Tongue (tissue), 1 donor: ENCODE measurements at regions not wholly inside any gene's neighbourhood (a gene's known extent, or its start where the extent isn't known, plus 50 kb on each side); places are given as distances from the start of the nearest gene placed in this dataset.

Experiments
- DNase-seq: peaks from one replicate; pipeline ENCODE4 v3.0.0-alpha.2; 2015

- no peak for DNase-seq
Measured at GRCh38 chr10:88172159-88172558, 308.7 kb downstream of the PTEN start.

DNA sequence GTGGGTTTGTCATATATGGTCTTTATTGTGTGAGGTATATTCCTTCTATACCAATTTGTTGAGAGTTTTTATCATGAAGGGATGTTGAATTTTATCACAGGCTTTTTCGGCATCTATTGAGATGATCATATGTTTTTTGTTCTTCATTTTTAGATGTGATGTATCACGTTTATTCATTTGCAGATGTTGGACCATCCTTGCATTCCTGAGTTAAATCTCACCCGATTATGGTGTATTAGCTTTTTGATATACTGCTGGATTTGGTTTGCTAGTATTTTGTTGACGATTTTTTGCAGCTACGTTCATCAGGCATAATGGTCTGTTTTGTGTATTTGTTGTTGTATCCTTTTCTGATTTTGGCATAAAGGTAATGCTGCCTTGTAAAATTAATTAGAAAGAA lies 311.0 kb downstream of the PTEN start:
- no peak for DNase-seq

- DNase-seq = no peak
Measured at GRCh38 chr10:88178758-88179157, 315.3 kb downstream of the PTEN start.

- peak; percentile 36 for DNase-seq
Measured at GRCh38 chr10:88179831-88180230, 316.4 kb downstream of the PTEN start.

- DNase-seq = no peak
Measured at GRCh38 chr10:88181902-88182600, 318.6 kb downstream of the PTEN start.

DNA sequence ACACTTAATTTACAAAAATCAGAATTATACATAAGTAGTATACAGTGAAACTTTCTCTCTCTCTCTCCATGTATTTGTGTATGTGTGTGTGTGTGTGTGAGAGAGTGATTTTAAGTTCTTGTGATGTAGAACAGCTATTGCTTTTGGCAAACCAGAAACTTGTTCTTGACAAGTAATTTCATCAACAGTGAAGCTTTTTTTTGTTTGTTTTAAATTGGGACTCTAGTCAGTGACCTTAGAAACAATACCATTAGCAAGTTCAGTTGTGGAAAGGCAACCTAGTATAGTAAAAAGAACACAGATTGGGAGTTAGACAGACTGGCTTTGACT lies 319.1 kb downstream of the PTEN start:
- DNase-seq = no peak

GRCh38 chr10:88184543-88185297 lies 321.3 kb downstream of the PTEN start:
- DNase-seq = no peak

GRCh38 chr10:88185830-88186229 lies 322.4 kb downstream of the PTEN start:
- no peak for DNase-seq

DNA sequence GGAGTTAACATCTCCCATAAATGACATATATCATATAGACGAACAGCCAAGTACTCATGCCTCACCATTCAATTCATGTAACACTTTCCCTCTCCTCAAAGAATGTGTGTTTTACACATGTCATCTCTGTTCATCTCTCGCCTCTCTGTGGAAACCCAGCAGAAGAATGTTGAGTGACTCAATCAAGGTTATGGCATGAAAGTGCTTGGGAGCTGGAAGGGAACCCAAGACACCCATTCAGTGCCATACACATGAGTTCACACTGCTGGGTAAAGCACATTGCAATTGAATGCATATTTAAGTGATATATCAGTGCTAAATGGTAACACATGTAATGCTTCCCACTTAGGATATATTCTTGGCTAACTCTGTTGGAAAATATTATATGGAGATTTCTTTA lies 322.9 kb downstream of the PTEN start:
- peak; percentile 25 for DNase-seq

GRCh38 chr10:88187472-88187871 lies 324.0 kb downstream of the PTEN start:
- no peak for DNase-seq

DNA sequence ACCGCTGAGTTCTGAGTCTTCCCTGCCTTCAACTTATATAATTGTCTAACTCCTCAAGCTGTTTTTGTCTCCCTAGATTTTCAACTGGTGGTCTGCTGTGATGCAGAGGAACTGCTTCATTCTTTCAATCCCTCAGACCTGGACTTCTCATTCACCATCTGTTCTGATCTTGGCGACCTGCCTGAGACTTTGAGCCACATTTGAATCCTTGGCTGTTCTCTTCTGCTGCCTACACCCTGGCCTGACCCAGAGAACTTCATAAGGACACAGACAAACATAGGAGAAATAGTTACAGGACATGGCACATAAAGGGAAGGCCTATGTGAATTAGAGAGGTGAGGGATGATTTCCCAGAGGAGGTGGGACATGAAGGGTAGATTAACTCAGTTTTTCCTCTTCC lies 326.7 kb downstream of the PTEN start:
- peak; percentile 51 for DNase-seq

GRCh38 chr10:88190540-88191235 lies 327.3 kb downstream of the PTEN start:
- DNase-seq = peak; percentile 68

GRCh38 chr10:88193018-88193417 lies 329.6 kb downstream of the PTEN start:
- no peak for DNase-seq

DNA sequence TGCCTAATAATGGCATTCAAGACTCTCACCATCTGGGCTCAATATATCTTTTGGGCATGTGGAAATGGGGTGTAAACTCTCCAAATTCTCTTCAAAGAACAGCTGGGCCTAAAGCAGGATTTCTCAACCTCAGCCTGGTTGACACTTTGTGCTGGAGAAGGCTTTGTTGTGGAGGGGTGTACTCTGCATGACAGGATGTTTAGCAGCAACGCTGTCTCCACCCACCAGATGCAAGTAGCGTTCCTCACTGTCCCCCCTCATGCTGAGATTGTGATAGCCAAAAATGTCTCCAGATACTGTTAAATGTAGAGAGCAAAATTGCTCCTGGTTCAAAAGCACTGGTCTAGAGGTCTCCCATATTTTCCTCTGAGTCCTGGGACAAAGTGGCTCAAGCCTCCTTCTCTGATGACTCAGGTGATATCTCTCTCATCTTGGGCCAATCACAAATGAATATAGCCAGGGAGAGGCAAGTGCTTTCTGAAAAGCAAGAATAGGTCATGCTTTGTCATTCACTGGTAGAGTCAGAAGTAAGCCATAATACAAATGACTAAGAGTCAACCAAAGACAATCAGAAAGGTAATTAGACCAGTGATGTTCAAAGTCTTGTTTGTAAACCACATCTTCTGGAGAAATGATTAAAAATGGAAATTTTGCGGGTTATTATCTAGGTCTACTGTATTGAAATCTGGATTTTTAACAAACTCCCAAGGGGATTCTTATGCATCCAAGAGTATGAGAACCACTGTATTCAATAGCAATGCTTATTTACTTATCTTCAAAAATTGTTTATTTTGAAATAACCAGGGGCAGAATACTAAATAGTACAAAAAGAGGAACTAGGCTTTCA lies 330.8 kb downstream of the PTEN start:
- no peak for DNase-seq

GRCh38 chr10:88194961-88195367 lies 331.5 kb downstream of the PTEN start:
- DNase-seq = no peak

GRCh38 chr10:88195841-88196240 lies 332.4 kb downstream of the PTEN start:
- DNase-seq = no peak

- peak; percentile 49 for DNase-seq
Measured at GRCh38 chr10:88196291-88196690, 332.9 kb downstream of the PTEN start.

DNA sequence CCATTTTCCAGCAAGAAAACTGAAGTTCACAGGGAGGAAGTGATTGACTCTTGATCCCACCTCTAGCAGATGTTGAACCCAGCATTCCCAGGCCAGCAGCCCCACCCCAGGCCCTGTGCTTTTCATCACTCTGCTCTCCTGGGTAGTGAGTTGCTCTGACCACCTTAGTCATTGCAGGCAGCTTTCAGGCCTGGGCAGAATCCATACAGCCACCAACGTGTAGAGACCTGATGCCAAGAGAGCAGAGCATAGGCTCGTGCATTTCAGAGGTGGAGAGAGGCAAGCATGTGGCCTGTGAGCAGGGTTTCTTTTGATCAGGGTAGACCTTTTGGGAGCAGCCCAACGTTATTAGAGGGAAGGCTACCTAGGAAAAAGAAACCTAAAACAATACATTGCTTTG lies 334.6 kb downstream of the PTEN start:
- DNase-seq = no peak

DNA sequence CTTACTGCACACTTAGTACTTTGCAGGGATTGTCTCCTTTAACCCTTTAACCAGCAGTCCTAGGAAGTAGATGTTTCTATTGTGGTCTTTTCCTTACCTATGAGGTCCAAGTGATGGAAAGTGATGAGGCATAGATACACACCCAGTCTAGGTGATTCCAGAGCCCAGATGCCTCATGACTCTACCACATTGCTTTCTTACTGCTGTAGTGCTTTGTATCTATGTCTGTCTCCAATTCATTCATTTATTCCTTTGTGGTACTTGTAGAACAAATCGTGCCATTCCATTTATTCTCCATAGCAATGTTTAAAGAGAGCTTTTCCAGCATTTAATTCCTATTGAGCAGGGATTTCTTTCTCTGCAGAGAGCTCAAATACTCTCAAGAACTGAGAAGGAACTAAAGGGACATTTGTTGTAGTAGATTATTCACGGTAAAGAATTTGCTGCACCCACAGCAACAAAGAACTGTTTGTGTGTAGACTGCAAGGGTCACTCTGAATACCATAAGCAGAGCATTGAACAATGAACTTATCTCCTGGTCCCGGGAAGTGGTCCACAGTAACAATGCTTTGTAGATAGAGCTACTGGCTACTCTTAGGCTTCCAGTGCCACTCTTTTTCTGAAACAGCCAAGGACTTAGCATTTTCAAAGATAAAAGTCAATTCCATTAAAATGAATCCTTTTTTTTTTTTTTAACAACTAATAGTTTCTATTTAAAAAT lies 337.0 kb downstream of the PTEN start:
- DNase-seq = peak; percentile 29

GRCh38 chr10:88205842-88206446 lies 342.5 kb downstream of the PTEN start:
- no peak for DNase-seq

- no peak for DNase-seq
Measured at GRCh38 chr10:88207121-88207546, 343.7 kb downstream of the PTEN start.
